SK-N-SH (cell line): ENCODE measurements at regions not wholly inside any gene's neighbourhood (a gene's known extent, or its start where the extent isn't known, plus 50 kb on each side); places are given as distances from the start of the nearest gene placed in this dataset.

Experiments used
- CTCF ChIA-PET: fragments of 300-600, 350-600 bp; formaldehyde crosslinking; extraction: SDS; loops from one replicate; lab custom pipeline; 2021; lab: Yijun Ruan, JAX
- POLR2A ChIA-PET: fragments of 350-600 bp; sonication (Branson Sonifier 250); formaldehyde crosslinking; extraction: SDS; loops from one replicate; lab custom pipeline; 2020; ENCODE audit warnings: antibody characterized with exemption, inconsistent platforms; lab: Yijun Ruan, JAX
- DNase-seq: peaks from one replicate; pipeline ENCODE4 v3.0.0; 2012
- H2AFZ ChIP-seq: fragments of 200-600 bp; sonication (generic); 2 replicates; pipeline ENCODE4 v1.8.1; 2016; ENCODE audit warnings: antibody characterized with exemption, mild to moderate bottlenecking, low read depth
- H3F3A ChIP-seq: fragments of 200-600 bp; sonication (generic); replicated peaks from 2 replicates; pipeline ENCODE3; 2016; ENCODE audit warnings: antibody characterized with exemption, mild to moderate bottlenecking; ENCODE audit not compliant: insufficient read depth
- H3K27ac ChIP-seq, 2 experiments: fragments of 200-500 bp in 1 of 2; fragments of 200-600 bp in 1 of 2; sonication (Bioruptor generic) in 1 of 2; sonication (generic), shearing (Covaris generic) in 1 of 2; 2 replicates each; pipeline versions ENCODE4 v1.5.1 to v1.6.1; 2014 to 2016; ENCODE audit warnings: low read depth in 2 of 2, inconsistent platforms in 1 of 2, low read length in 1 of 2, mild to moderate bottlenecking in 1 of 2, mixed read lengths in 1 of 2
- H3K27me3 ChIP-seq: fragments of 200-600 bp; sonication (generic), shearing (Covaris generic); 2 replicates; pipeline ENCODE4 v1.6.1; 2016; ENCODE audit warnings: mixed run types; ENCODE audit not compliant: insufficient read depth
- H3K36me3 ChIP-seq, 2 experiments: fragments of 200-500 bp in 1 of 2; fragments of 200-600 bp in 1 of 2; sonication (Bioruptor generic) in 1 of 2; sonication (generic) in 1 of 2; replicated peaks in 1 of 2; 2 replicates each; pipeline versions ENCODE3 to v1.5.1; 2014 to 2016; ENCODE audit warnings: low read length in 1 of 2, mild to moderate bottlenecking in 1 of 2; ENCODE audit not compliant: insufficient read depth in 2 of 2, control insufficient read depth in 1 of 2
- H3K4me1 ChIP-seq, 2 experiments: fragments of 200-500 bp in 1 of 2; fragments of 200-600 bp in 1 of 2; sonication (Bioruptor generic) in 1 of 2; sonication (generic), shearing (Covaris generic) in 1 of 2; 2 replicates each; pipeline versions ENCODE4 v1.5.1 to v1.6.1; 2014 to 2016; ENCODE audit warnings: low read depth in 1 of 2, low read length in 1 of 2, mixed run types in 1 of 2; ENCODE audit not compliant: insufficient read depth in 2 of 2, control insufficient read depth in 1 of 2
- H3K4me2 ChIP-seq: fragments of 200-600 bp; sonication (generic), shearing (Covaris generic); 2 replicates; pipeline ENCODE4 v1.6.1; 2017; ENCODE audit warnings: mixed run types
- H3K4me3 ChIP-seq, 2 experiments: fragments of 200-500 bp in 1 of 2; fragments of 200-600 bp in 1 of 2; sonication (Bioruptor generic) in 1 of 2; sonication (generic), shearing (Covaris generic) in 1 of 2; 2 replicates each; pipeline versions ENCODE4 v1.5.1 to v1.8.1; 2014 to 2016; ENCODE audit warnings: low read depth in 2 of 2, inconsistent platforms in 1 of 2, low read length in 1 of 2, mild to moderate bottlenecking in 1 of 2, mixed read lengths in 1 of 2, moderate library complexity in 1 of 2
- H3K79me2 ChIP-seq: fragments of 200-600 bp; sonication (generic); 2 replicates; pipeline ENCODE4 v1.8.1; 2017; ENCODE audit warnings: mild to moderate bottlenecking; ENCODE audit not compliant: insufficient read depth
- H3K9ac ChIP-seq: fragments of 200-600 bp; sonication (generic); 2 replicates; pipeline ENCODE4 v1.6.1; 2017; ENCODE audit warnings: mixed run types
- H3K9me2 ChIP-seq: fragments of 200-600 bp; sonication (generic); 2 replicates; pipeline ENCODE4 v1.6.1; 2017; ENCODE audit warnings: mixed run types
- H3K9me3 ChIP-seq: fragments of 200-600 bp; sonication (generic); 2 replicates; pipeline ENCODE4 v1.6.1; 2017; ENCODE audit warnings: mixed run types, mild to moderate bottlenecking, moderate library complexity
- H4K20me1 ChIP-seq: fragments of 200-600 bp; sonication (generic); 2 replicates; pipeline ENCODE4 v1.6.1; 2017; ENCODE audit warnings: mild to moderate bottlenecking, mixed run types; ENCODE audit not compliant: insufficient read depth
- EP300 ChIP-seq, 2 experiments: IDR thresholded peaks; 2 replicates each; pipeline versions ENCODE4 v1.4.0 to v1.6.1; 2012; ENCODE audit warnings: borderline replicate concordance in 1 of 2, low read depth in 1 of 2, low read length in 1 of 2
- FOXM1 ChIP-seq: IDR thresholded peaks from 2 replicates; pipeline ENCODE4 v1.4.0; 2012; ENCODE audit warnings: low read depth, mild to moderate bottlenecking
- MAX ChIP-seq: IDR thresholded peaks from 2 replicates; pipeline ENCODE4 v1.4.0; 2012; ENCODE audit warnings: low read depth
- NFIC ChIP-seq: IDR thresholded peaks from 2 replicates; pipeline ENCODE4 v1.4.0; 2012; ENCODE audit warnings: borderline replicate concordance
- PBX3 ChIP-seq: IDR thresholded peaks from 2 replicates; pipeline ENCODE4; 2012
- POLR2AphosphoS5 ChIP-seq: IDR thresholded peaks from 2 replicates; pipeline ENCODE4 v1.6.1; 2012; ENCODE audit warnings: low read depth, low read length
- RAD21 ChIP-seq: IDR thresholded peaks from 2 replicates; pipeline ENCODE4 v1.6.1; 2012; ENCODE audit warnings: mild to moderate bottlenecking, low read length
- RFX5 ChIP-seq: IDR thresholded peaks from 2 replicates; pipeline ENCODE4 v1.6.1; 2012; ENCODE audit warnings: mild to moderate bottlenecking, improper control_type of control experiment, low read length
- WGBS: methylation state at CpG from one replicate; pipeline ENCODE4 v1.1.6; 2017; ENCODE audit warnings: low lambda C conversion rate; 5-methylcytosine and 5-hydroxymethylcytosine counted together
- TF ChIP-seq, protein P1 (sequence below): fragments of 150-350 bp; IDR thresholded peaks from 2 replicates; pipeline ENCODE4 v1.6.1; 2017; ENCODE audit warnings: antibody characterized with exemption, low read length, low read depth, borderline replicate concordance
- TF ChIP-seq, protein P2 (sequence below): IDR thresholded peaks from 2 replicates; pipeline ENCODE4 v1.6.1; 2012; ENCODE audit warnings: mild to moderate bottlenecking, low read depth, low read length, moderate library complexity
- TF ChIP-seq, protein P3 (sequence below): IDR thresholded peaks from 2 replicates; pipeline ENCODE4 v1.4.0; 2012; ENCODE audit warnings: low read depth, borderline replicate concordance
- TF ChIP-seq, protein P4 (sequence below): fragments of 150-350 bp; IDR thresholded peaks from 2 replicates; pipeline ENCODE4 v1.6.1; 2016; ENCODE audit warnings: mild to moderate bottlenecking, low read depth, low read length
- TF ChIP-seq, protein P5 (sequence below): fragments of 200-600 bp; sonication (generic); IDR thresholded peaks from 2 replicates; pipeline ENCODE4 v1.6.1; 2017; ENCODE audit warnings: antibody characterized with exemption, mild to moderate bottlenecking, moderate library complexity

DNA sequence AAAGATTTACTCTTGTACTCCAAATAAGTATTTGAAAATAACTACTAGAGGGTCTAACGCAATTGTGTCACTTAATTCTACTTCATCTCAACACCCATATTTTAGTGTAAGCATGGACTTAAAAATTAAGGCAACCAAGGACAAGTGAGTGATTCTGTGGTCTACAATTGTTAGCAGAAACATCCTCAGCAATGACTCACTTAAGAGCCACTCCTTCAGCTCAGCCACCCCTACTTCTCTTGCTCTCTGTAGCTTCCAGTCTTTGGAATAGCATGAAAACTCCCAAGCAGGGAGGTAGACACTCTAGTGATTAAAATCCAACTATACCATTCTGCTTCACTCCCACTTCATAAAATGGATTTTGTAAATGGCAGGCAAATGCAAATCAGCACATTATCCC is 116.0 kb upstream of the LRRN1 start:
- Histone ChIP-seq H3F3A (no peaks in the 10 kb centered on the region), H3K9me3 (no peaks in the 10 kb centered on the region), H3K4me1 (no peaks in the 10 kb centered on the region), H3K9ac (no peak overlapping the region), H3K27me3 (no peaks in the 10 kb centered on the region), H3K4me3 (no peak overlapping the region), H3K4me2 (no peak overlapping the region), H3K36me3 (no peaks in the 10 kb centered on the region), H3K9me2 (no peaks in the 10 kb centered on the region), H2AFZ (no peak overlapping the region), H3K27ac (no peak overlapping the region), H4K20me1 (no peaks in the 10 kb centered on the region), H3K79me2 (no peaks in the 10 kb centered on the region)
- WGBS, result 12% methylated on average over 1 of the region's 1 CpG
- ChIA-PET POLR2A (no interaction called here), CTCF (no interaction called here)
- DNase-seq, result no peak
- no peak for TF ChIP-seq FOXM1
- TF ChIP-seq MAX, result no peak
- TF ChIP-seq, protein P1, sequence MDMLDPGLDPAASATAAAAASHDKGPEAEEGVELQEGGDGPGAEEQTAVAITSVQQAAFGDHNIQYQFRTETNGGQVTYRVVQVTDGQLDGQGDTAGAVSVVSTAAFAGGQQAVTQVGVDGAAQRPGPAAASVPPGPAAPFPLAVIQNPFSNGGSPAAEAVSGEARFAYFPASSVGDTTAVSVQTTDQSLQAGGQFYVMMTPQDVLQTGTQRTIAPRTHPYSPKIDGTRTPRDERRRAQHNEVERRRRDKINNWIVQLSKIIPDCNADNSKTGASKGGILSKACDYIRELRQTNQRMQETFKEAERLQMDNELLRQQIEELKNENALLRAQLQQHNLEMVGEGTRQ, result no peak
- TF ChIP-seq EP300 (IDR thresholded peaks at IDR 0.05; ENCODE audit: borderline replicate concordance in 1 of 2, low read depth in 1 of 2, low read length in 1 of 2), result no peak
- TF ChIP-seq RAD21, result no peak
- no peak for TF ChIP-seq POLR2AphosphoS5
- TF ChIP-seq, protein P2, sequence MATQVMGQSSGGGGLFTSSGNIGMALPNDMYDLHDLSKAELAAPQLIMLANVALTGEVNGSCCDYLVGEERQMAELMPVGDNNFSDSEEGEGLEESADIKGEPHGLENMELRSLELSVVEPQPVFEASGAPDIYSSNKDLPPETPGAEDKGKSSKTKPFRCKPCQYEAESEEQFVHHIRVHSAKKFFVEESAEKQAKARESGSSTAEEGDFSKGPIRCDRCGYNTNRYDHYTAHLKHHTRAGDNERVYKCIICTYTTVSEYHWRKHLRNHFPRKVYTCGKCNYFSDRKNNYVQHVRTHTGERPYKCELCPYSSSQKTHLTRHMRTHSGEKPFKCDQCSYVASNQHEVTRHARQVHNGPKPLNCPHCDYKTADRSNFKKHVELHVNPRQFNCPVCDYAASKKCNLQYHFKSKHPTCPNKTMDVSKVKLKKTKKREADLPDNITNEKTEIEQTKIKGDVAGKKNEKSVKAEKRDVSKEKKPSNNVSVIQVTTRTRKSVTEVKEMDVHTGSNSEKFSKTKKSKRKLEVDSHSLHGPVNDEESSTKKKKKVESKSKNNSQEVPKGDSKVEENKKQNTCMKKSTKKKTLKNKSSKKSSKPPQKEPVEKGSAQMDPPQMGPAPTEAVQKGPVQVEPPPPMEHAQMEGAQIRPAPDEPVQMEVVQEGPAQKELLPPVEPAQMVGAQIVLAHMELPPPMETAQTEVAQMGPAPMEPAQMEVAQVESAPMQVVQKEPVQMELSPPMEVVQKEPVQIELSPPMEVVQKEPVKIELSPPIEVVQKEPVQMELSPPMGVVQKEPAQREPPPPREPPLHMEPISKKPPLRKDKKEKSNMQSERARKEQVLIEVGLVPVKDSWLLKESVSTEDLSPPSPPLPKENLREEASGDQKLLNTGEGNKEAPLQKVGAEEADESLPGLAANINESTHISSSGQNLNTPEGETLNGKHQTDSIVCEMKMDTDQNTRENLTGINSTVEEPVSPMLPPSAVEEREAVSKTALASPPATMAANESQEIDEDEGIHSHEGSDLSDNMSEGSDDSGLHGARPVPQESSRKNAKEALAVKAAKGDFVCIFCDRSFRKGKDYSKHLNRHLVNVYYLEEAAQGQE, result no peak
- TF ChIP-seq PBX3, result no peak
- TF ChIP-seq, protein P3, sequence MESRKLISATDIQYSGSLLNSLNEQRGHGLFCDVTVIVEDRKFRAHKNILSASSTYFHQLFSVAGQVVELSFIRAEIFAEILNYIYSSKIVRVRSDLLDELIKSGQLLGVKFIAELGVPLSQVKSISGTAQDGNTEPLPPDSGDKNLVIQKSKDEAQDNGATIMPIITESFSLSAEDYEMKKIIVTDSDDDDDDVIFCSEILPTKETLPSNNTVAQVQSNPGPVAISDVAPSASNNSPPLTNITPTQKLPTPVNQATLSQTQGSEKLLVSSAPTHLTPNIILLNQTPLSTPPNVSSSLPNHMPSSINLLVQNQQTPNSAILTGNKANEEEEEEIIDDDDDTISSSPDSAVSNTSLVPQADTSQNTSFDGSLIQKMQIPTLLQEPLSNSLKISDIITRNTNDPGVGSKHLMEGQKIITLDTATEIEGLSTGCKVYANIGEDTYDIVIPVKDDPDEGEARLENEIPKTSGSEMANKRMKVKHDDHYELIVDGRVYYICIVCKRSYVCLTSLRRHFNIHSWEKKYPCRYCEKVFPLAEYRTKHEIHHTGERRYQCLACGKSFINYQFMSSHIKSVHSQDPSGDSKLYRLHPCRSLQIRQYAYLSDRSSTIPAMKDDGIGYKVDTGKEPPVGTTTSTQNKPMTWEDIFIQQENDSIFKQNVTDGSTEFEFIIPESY, result no peak
- TF ChIP-seq NFIC, result no peak
- no peak for TF ChIP-seq RFX5
- TF ChIP-seq, protein P4, sequence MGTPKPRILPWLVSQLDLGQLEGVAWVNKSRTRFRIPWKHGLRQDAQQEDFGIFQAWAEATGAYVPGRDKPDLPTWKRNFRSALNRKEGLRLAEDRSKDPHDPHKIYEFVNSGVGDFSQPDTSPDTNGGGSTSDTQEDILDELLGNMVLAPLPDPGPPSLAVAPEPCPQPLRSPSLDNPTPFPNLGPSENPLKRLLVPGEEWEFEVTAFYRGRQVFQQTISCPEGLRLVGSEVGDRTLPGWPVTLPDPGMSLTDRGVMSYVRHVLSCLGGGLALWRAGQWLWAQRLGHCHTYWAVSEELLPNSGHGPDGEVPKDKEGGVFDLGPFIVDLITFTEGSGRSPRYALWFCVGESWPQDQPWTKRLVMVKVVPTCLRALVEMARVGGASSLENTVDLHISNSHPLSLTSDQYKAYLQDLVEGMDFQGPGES, result no peak
- TF ChIP-seq, protein P5, sequence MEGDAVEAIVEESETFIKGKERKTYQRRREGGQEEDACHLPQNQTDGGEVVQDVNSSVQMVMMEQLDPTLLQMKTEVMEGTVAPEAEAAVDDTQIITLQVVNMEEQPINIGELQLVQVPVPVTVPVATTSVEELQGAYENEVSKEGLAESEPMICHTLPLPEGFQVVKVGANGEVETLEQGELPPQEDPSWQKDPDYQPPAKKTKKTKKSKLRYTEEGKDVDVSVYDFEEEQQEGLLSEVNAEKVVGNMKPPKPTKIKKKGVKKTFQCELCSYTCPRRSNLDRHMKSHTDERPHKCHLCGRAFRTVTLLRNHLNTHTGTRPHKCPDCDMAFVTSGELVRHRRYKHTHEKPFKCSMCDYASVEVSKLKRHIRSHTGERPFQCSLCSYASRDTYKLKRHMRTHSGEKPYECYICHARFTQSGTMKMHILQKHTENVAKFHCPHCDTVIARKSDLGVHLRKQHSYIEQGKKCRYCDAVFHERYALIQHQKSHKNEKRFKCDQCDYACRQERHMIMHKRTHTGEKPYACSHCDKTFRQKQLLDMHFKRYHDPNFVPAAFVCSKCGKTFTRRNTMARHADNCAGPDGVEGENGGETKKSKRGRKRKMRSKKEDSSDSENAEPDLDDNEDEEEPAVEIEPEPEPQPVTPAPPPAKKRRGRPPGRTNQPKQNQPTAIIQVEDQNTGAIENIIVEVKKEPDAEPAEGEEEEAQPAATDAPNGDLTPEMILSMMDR, result no peak
